NOMO-1 treated with dmso at 0.1 percent for 144 hours (cell line): ENCODE measurements at regions not wholly inside any gene's neighbourhood (a gene's known extent, or its start where the extent isn't known, plus 50 kb on each side); places are given as distances from the start of the nearest gene placed in this dataset.

Experiments
- DNase-seq: peaks from one replicate; lab custom pipeline; 2025; ENCODE audit not compliant: unreplicated experiment; lab: John Stamatoyannopoulos, UW

DNA sequence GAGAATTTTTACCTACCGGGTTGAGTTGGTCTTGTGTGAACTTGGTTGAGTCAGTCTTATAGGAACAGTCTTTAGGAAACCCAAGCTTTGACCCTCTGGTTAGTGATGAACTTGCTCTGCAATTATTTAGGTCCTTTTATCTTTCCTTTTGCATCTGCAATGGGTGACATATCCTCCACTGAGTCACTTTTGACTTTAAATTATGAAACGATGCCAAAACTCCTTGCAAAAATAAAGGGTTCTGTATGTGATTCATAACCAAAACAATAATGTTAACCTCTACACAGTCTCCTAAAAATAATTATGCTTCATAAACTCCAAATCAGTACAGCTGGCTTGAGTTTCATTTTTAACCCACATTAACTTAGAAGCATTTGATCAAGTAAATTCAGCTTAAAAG is 979.4 kb downstream of the GALC start:
- DNase-seq, result no peak

DNA sequence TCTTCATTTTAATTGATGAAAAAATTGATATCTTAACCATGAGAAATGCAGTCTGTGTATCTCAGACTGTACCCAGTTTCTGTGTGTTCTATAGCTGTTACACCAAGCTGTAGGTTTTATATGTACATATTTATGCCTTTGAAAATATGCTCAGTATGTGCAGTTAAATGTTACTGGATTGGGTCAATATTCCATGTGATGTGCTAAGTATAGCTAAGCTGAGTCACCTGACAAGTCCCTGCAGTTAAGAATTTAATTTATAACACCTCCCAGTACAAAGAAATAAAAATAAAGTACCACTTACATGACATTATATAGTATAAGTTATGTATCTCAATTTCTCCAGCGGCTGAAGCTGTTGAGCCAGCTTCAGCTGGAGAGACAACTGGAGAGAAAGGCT is 984.0 kb downstream of the GALC start:
- DNase-seq, result no peak

DNA sequence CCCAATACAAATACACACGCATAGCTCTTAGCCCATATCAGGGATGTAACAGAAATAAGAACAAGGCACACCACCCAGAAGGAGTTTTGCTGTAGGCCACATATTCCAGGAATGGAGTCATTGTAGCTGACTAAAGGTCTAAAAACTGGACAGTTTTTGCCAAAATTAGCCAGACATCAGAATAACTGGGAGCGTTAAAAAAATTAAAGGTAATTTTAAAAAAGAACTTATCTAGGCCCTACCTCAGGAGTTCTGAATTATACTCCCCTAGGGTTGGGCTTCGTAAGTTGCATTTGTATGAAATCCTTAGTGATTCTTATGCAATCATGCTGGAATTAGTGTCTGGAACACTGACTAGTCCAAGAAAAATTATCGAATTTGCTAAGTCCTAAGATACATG is 987.7 kb downstream of the GALC start:
- no peak for DNase-seq

DNA sequence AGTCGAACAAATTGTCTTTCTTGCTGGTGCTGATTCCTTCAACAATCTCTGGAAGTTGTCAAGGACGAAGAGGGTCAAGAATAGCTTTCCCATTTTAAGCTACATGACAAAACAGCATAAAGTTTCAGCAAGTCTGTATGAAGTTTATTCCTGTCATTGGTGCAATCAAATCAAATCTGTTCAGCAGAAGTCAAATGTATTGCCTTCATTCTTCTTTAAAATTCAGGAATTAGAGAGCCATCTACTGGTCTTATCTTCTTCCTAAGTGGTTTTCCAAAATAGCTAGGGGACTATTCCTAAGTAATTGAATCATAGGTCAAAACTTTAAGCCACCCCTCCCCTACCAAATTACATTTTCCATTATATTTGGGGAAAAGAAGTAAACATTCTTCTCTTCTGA is 990.2 kb downstream of the GALC start:
- no peak for DNase-seq

DNA sequence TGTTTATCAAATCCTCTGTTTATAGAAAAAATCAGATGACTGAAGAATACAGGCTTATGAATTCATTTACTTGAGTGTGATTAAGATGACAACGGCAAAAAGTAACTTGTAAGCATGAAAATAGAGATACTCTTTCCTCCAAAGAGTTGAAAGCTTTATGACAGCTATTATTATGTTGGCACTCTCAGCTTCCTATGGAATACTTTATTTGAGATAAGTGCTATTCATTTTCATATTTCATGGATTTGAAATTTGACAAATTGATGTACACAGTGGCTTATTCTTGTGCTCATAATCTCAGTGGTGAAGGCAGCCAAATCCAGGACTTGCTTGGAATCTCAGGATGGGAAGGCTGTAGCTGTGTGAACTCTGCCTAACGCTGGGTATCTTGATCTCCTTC is 991.6 kb downstream of the GALC start:
- DNase-seq, result no peak

DNA sequence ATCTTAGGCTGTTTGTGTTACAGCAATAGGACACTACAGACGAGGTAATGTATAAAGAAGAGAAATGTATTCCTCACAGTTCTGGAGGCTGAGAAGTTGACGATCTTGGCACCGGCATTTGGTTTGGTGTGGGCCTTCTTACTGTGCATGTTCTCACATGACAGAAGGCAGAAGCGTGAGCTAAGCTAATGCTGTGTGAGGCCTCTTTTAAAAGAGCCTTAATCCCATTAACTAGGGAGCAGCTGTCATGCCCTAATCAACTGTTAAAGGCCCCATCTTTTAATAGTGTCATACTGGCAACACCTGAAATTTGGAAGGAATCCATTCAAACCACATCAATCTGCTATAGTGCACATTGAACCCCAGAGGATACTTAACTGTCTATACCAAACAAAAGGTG is 992.9 kb downstream of the GALC start:
- no peak for DNase-seq

DNA sequence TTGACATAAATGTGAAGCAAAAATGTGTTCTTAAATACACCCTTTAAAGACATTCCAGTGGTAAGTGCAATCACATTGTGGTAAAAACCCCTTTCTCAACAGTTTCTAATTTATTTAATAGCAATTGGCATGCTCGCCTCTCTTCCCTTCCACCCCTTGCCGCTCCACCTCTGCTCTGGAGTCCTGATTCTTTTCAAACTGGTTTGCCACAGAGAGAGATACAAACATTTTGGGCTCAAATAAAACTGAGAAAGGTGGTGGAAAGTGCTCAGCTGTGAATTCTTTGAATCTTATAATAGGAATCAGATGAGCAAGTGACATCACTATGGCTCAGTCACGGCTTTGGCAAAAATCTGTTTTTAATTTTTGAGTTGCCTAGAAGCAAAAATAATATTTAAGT is 993.9 kb downstream of the GALC start:
- DNase-seq, result no peak

DNA sequence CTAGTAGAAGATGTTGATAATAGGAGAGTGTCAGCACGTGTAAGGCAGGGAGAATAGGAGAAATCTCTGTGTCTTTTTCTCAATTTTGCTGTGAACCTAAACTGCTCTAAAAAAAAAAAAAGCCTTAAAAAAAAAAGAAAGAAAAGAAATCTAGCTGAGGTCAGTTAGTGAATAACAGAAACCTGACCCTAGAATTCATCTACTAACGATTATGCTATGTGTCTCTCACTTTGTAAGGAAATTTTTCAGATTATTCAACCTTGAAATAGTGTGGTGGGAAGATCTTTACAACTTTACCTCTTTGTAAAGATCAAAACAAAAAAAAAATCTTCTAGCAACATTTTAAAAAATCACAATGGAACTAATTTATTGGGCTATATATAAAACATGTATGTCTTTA is 995.7 kb downstream of the GALC start:
- DNase-seq, result no peak

DNA sequence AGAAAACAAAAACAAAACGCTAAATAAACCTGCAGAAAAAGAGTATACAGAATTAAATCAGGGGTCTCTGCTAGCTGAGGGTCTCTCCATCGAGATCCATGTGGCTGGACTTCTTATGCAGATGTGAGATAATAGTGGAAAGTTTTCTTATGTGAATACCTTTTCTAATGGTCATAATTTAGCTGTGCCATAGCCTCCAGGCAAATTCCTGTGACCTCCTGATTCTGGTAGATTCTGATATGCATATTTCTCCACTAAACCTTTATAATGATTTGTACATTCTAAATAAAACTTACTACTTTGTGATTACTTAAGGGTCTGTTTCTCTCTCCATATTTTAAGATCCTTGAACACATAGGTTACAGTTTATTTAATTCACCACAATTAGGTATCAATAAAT is 1002.6 kb downstream of the GALC start:
- DNase-seq, result no peak

DNA sequence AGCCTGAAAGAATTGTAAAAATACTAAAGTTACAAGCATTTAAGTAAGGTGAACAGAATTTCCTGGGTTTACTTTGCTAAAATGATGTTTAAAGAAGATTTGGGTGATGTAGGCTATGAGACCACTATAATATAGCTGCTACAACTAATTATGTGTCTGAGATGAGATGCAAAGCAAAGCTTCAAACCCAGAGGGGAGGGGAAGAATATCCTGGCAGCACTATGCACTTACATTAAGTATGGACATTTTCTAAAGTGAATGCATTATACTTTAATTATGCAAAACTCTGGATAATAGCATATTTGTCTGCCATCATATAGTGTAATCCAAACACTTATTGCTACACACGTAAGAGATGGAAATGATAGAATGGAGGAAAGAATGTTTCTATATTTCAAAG is 1003.7 kb downstream of the GALC start:
- DNase-seq, result no peak

DNA sequence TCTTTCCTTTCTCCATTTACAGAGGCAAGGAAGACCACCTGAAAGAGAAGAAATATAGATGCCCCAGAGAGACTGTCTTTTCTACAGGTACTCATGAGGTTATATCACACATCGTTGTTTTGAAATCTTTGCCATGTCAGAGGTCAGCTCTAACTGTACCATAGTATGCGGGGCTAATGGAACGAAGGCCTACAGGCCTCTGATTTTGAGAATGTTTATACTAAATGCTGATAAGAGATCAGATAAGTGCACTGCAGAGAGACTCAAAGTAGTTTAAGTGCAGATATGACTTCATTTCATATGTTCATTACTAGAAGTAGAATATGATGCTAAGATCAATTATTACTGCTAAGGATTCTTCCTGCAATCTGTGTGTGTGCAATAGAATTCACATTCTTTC is 1005.0 kb downstream of the GALC start:
- no peak for DNase-seq

DNA sequence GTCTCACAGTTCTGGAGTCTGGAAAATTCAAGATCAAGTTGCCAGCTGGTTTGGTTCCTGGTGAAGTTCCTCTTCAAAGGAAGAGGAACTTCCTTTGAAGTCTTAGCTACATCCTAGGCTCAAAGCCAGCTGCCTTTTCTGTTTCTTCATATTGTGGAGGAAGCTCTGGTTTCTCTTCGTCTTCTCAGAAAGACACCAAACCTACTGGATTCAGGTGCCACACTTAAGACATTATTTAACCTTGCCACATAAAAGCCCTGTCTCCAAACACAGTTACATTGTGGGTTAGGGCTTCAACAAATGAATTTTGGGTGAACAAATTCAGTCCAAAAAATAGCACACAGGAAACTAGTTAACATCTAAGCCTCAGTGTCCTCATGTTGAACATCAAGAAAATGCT is 1019.8 kb downstream of the GALC start:
- no peak for DNase-seq

DNA sequence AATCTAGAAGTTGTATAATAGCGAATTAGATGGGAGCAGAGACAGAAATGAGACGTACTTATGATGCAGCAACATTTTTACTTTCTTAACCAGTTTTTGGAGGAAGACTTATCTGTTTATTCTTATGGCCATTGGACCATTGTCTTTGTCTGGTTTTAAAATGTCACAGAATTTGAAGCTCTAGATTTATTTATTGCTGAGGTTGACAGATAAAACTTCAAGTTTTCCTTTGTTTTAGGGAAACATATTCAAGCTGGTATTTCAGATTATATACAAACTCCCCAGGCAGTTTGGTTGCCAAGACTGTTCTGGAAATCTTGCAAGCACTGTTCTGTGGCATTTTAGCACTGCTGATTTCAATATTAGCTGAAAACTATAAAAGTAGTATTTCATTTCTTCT is 1021.7 kb downstream of the GALC start:
- no peak for DNase-seq

DNA sequence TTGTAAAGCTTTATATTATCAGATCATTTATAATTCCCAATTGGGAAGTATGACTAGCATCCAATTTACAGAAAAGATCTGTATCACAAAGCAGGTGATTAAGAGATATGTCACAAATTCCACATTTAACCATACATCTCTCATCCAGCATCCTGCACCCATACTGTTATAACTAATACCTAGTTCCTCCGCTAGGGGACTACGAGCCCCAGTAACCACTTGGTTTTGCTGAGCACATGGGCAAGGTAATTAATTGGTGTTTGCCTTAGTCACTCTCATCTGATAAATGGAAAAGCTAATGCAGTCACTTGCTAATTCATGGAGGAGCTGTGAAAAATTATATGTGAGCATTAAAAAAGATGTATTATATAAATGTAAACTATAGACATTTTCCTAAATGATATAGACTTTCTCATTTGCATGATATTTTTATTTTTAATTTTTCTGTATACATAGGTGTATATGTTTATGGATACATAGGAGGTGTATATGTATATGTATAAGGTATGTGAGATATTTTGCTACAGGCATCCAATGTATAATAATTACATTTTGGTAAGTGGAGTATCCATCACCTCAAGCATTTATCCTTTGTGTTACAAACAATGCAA is 1031.8 kb downstream of the GALC start:
- DNase-seq, result no peak

DNA sequence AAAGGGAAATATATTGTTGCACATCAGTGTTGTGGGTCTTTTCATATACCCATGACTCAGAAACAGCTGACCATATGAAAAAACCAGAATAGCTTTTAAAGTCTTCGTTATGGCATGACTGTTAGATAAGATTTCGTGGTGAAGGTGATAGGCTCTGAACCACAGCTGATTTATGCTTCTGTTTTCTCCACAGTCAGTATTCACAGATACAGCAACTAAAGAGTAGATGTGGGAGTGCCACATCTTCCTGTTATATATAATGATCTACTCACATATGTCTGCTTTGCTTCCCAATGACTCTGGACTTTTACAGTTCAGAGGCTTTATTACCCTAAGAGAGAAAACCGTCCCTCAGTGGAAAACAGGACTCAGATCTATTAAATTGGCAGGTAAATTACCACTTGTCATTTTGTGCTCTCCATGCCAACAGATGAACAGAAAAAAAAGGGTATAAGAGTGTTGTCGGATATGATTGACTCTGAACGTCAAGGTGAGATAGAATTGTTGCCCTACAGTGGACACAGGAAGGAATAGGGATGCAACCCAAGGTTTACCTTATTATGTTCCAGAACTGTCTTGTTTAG is 1037.1 kb downstream of the GALC start:
- DNase-seq, result no peak

DNA sequence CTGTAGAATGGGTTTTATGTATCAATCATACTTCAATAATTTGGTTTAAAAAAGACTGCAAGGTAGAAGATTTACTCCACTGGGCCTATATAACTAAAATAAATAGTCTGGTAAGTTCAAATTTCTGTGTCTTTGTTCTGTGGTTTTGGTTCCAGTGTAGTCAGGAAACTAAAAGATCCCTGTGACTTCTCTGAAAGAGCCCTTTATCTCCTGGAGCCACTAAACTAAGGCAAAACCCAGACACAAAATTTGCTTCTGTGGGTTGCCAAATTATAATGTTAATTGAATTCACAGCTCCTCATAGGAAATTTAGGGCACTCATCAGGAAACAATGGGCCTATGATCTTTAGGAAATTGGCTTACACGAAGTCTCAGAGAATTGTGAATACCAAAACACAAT is 1038.4 kb downstream of the GALC start:
- no peak for DNase-seq

DNA sequence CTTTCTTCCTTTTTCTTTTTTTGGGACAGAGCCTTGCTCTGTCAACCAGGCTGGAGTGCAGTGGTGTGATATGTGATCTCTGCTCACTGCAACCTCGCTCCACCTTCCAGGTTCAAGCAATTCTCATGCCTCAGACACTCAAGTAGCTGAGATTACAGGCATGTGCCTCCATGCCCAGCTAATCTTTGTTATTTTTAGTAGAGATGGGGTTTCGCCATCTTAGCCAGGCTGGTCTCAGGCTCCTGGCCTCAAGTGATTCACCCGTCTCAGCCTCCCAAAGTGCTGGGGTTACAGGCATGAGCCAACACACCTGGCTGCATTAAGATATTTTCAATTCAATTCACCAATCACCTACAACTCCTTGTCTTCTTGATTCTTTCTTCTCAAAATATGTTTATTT is 1046.5 kb downstream of the GALC start:
- no peak for DNase-seq

DNA sequence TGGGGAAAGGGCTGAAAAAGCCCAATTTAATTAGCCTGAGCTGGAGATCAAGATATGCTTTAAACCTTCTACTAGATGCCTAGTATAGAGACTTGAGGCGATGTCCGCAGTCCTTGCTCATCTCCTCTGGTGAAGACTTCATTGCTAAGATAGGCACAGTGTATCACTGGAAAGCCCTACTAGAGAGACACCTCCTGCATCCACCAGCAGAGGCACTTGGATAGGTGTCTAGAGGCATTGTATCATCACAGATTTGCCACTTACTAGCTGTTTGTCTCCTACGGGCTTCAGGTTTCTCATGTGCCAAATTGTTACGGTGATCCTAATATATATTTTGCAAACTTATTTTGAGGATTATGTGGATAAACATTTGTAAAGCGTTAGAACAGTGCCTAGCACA is 1048.5 kb downstream of the GALC start:
- no peak for DNase-seq

DNA sequence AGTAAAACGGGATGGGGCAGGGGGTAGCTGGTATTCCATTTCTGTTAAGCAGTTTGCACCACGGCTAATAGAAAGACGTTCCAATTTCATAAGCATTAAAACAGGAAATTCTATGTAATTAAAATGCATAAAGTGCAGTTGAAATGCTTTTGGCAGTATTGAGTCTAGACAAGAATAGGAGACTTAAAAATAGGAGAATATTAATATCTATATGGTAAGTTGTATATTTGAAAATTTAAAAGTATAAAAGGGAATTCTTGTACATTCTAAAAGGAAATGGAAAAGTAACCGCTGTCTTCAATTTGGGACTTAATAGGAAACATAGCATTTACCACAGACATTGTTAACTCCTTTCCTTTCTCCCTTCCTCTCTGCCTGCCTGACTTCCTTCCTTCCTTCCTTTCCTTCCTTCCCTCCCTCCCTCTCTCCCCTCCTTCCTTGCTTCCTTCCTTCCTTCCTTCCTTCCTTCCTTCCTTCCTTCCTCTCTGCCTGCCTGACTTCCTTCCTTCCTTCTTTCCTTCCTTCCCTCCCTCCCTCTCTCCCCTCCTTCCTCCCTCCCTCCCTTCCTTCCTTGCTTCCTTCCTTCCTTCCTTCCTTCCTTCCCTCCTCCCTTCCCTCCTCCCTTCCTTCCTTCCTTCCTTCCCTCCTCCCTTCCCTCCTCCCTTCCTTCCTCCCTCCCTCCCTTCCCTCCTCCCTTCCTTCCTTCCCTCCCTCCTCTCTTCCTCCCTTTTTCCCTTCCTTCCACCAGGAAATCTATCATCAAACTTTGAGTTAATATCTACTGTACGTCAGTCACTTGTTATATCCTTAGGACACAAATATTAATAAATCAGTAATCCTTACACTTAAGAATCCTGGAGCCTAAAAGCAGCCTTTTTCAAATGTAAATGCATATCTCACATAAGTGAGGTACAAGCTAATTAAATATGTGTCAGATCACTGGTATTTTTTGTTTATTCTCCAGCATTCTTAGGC is 1049.3 kb downstream of the GALC start:
- no peak for DNase-seq

DNA sequence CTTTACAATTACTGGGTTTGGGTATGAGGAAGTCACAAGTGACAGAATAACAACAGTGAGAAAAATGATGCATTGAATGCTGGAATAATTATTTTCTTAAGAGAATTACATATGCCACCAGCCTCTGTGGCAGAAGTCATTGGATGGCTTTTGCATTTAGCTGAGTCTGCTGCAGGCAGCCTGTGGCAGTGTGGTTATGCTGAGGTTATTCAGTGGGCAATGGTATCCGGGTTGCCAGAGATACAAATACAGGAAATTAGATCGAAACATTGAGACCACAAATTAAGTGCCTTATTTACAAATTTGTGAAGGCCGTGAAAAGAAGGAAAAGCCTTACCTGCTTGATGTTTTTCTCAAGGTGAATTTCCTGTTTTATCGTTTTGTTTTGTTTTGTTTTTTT is 1050.0 kb downstream of the GALC start:
- DNase-seq, result no peak

DNA sequence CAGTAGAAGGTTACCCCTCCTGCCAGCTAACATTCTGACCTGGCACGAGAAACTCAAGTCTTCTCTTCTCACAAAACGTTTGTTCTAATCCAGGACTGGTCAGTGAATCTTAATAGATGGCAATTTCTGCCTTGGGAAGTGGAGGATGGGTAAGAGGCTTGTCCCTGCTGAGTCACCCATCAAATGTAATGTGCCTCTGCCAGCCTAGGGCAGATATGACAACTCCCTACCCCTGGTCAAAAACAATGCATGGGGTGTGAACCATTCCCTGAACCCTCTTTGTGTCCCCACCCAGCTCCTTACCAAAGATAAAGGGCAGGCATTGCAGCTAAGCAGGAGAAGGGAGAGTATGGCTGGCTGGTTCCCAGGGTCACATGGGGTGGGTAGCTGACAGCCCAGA is 1052.9 kb downstream of the GALC start:
- no peak for DNase-seq

DNA sequence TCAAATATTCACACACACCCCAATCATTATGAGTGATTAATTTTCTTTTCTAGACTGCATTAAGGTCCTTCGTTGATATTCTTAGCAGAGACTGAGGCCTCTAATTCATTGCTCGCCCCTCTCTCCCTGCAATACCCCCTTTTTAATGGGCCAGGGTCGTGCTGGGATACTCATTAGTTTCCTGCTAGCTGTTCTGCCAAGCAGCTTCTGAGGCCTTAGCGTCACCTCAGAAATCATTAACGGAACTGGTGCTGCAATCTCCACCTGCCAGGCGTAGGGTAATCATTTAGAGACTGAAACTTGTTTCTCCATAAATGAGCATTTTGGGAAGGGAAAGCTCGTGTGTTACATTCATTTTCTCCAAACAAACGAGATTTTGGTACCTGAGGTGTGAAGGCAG is 1054.7 kb downstream of the GALC start:
- no peak for DNase-seq
